ENCODE measurements at regions not wholly inside any gene's neighbourhood (a gene's known extent, or its start where the extent isn't known, plus 50 kb on each side); places are given as distances from the start of the nearest gene placed in this dataset.

GRCh38 chr3:154842536-154842935 is 237.6 kb upstream of the MME start:
- TF ChIP-seq CTCF (IDR thresholded peaks at IDR 0.05; ENCODE audit: insufficient read depth, low read depth, low read length) (no peak), EZH2 (IDR thresholded peaks at IDR 0.05; ENCODE audit: insufficient read depth, low read length) (no peak)

Measured in astrocyte (in vitro differentiated cells and primary cell).